Peyer's patch (tissue), 4 donors: ENCODE measurements at regions not wholly inside any gene's neighbourhood (a gene's known extent, or its start where the extent isn't known, plus 50 kb on each side); places are given as distances from the start of the nearest gene placed in this dataset.

ENCODE experiments used
- DNase-seq, 3 donors: peaks; one replicate each; pipeline ENCODE4 v3.0.0-alpha.2; 2017 to 2019
- H3K27ac ChIP-seq, 4 donors: fragments of 200-600 bp; sonication (generic); one replicate each; pipeline ENCODE4 v1.5.1; 2016 to 2019
- H3K27me3 ChIP-seq, 2 donors: fragments of 200-600 bp; sonication (generic); one replicate each; pipeline ENCODE4 v1.5.1; 2019
- H3K36me3 ChIP-seq, 3 donors: fragments of 200-600 bp; sonication (generic); one replicate each; pipeline ENCODE4 v1.5.1; 2016 to 2019
- H3K4me1 ChIP-seq, 4 donors: fragments of 200-600 bp; sonication (generic); one replicate each; pipeline ENCODE4 v1.5.1; 2016 to 2019
- H3K4me3 ChIP-seq, 4 donors: fragments of 200-600 bp; sonication (generic); 1 replicate in 3 of 4; 2 replicates in 1 of 4; pipeline ENCODE4 v1.5.1; 2016 to 2019; ENCODE audit warnings: mild to moderate bottlenecking in 1 of 4
- H3K9me3 ChIP-seq, 4 donors: fragments of 200-600 bp; sonication (generic); one replicate each; pipeline ENCODE4 v1.5.1; 2016 to 2019; ENCODE audit warnings: mild to moderate bottlenecking in 1 of 4
- POLR2A ChIP-seq, 2 donors: fragments of 450-650 bp; IDR thresholded peaks; one replicate each; pipeline ENCODE4 v1.5.1; 2017; ENCODE audit warnings: antibody characterized with exemption in 2 of 2, mild to moderate bottlenecking in 2 of 2, moderate library complexity in 2 of 2
- TF ChIP-seq, protein P1 (sequence below), 6 experiments: fragments of 450-650 bp in 4 of 6; fragments of 200-600 bp in 2 of 6; sonication (generic) in 1 of 6; IDR thresholded peaks; one replicate each; pipeline ENCODE4 v1.5.1; 2017 to 2019; ENCODE audit warnings: antibody characterized with exemption in 6 of 6, mild to moderate bottlenecking in 3 of 6, moderate library complexity in 1 of 6

DNA sequence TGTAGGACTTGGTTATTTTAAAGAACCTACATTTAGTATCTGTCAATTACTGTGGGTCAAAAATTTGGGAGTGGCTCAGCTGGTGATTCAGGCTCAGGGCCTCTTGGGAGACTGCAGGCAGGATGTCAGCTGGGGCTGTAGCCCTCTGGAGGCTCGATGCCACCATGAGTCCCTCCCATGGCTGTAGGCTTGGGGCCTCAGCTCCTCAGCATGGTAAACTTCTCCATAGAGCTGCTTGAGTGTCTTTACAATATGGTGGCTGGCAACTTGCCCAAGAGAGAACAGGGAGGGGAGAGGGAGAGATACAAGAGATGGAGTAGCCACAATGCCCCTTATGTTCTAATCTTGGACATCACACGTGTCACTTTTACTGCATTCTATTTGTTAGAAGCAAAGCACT is 470.4 kb downstream of the CDH26 start:
- no peaks in the 10 kb centered on the region for H3K27me3 ChIP-seq
- no peak for TF ChIP-seq POLR2A (IDR thresholded peaks at IDR 0.05)
- TF ChIP-seq, protein P1, sequence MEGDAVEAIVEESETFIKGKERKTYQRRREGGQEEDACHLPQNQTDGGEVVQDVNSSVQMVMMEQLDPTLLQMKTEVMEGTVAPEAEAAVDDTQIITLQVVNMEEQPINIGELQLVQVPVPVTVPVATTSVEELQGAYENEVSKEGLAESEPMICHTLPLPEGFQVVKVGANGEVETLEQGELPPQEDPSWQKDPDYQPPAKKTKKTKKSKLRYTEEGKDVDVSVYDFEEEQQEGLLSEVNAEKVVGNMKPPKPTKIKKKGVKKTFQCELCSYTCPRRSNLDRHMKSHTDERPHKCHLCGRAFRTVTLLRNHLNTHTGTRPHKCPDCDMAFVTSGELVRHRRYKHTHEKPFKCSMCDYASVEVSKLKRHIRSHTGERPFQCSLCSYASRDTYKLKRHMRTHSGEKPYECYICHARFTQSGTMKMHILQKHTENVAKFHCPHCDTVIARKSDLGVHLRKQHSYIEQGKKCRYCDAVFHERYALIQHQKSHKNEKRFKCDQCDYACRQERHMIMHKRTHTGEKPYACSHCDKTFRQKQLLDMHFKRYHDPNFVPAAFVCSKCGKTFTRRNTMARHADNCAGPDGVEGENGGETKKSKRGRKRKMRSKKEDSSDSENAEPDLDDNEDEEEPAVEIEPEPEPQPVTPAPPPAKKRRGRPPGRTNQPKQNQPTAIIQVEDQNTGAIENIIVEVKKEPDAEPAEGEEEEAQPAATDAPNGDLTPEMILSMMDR (IDR thresholded peaks at IDR 0.05): no peak
- no peak overlapping the region for H3K4me3 ChIP-seq
- no peak for DNase-seq
- H3K36me3 ChIP-seq: no peaks in the 10 kb centered on the region
- H3K27ac ChIP-seq: no peak overlapping the region
- no peaks in the 10 kb centered on the region for H3K4me1 ChIP-seq
- H3K9me3 ChIP-seq: no peaks in the 10 kb centered on the region

DNA sequence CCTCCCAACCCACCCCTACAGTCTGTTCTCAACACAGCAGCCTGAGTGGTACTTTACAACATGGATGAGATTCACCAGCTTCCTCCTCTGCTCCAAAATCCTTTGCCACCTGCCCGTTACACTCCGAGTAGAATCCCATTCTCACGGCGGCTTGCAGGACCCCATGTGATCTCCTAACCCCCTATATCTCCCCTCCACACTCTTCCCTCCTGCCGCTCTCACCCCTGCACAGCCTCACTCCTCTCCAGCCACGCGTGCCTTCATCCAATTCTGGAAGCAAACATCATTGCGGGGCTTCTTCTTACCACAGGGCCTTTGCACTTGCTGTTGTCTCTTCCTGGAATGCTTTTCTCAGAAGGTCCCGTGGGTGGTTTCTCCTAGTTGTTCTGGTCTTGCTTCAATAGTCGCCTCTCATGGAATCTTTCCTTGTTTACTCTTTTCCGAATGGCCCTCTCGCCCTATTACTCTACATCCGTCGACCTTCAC is 472.3 kb downstream of the CDH26 start:
- Histone ChIP-seq H3K27ac (no peak overlapping the region), H3K27me3 (no peaks in the 10 kb centered on the region), H3K36me3 (no peaks in the 10 kb centered on the region), H3K9me3 (no peaks in the 10 kb centered on the region), H3K4me3 (no peak overlapping the region), H3K4me1 (no peaks in the 10 kb centered on the region)
- DNase-seq: no peak
- TF ChIP-seq, protein P1 (IDR thresholded peaks at IDR 0.05): no peak
- TF ChIP-seq POLR2A (IDR thresholded peaks at IDR 0.05): no peak

DNA sequence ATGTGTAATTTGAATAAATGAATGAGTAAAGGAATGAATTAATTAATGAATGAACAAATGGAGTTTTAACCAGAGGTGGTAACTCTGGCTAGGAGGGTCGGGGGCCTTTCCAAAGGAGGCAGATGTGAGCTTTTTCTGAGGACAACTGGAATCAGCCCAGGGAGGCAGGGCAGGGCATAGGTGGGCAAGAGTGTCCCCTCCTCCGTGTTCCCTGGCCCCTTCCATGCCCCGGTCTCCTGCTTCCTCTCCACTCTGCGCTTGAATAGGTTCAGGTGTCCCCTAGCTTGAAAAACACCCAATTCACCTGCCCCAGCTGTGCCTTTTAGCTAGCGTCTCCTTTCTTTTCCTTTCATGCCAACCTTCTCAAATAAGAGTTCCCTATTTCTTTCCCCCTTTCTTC is 473.1 kb downstream of the CDH26 start:
- DNase-seq: no peak
- H3K36me3 ChIP-seq: no peaks in the 10 kb centered on the region
- no peak overlapping the region for H3K4me3 ChIP-seq
- H3K27ac ChIP-seq: no peak overlapping the region
- TF ChIP-seq, protein P1 (IDR thresholded peaks at IDR 0.05): no peak
- TF ChIP-seq POLR2A (IDR thresholded peaks at IDR 0.05): no peak
- H3K9me3 ChIP-seq: no peaks in the 10 kb centered on the region
- H3K4me1 ChIP-seq: no peaks in the 10 kb centered on the region
- H3K27me3 ChIP-seq: no peaks in the 10 kb centered on the region

DNA sequence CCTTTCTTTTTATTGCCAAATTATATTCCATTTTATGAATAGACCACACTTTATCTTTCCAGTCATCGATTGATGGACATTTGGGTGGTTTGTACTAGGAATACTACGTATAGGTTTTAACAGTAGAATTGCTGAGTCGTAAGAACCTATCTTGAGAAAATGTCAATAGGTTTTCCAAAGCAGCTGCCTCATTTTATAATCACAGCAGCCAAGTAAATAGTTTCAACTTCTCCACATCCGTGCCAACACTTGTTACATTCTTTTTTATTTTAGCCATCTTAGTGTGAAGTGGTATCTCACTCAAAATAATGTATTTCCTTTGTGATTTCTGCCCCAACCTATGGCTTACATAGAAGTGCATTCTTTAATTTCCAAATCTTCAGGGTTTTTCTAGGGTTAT is 479.2 kb downstream of the CDH26 start:
- Histone ChIP-seq H3K4me1 (no peaks in the 10 kb centered on the region), H3K27ac (no peak overlapping the region), H3K4me3 (no peak overlapping the region), H3K27me3 (no peaks in the 10 kb centered on the region), H3K36me3 (no peaks in the 10 kb centered on the region), H3K9me3 (no peaks in the 10 kb centered on the region)
- TF ChIP-seq, protein P1 (IDR thresholded peaks at IDR 0.05): no peak
- TF ChIP-seq POLR2A (IDR thresholded peaks at IDR 0.05): no peak
- DNase-seq: no peak

DNA sequence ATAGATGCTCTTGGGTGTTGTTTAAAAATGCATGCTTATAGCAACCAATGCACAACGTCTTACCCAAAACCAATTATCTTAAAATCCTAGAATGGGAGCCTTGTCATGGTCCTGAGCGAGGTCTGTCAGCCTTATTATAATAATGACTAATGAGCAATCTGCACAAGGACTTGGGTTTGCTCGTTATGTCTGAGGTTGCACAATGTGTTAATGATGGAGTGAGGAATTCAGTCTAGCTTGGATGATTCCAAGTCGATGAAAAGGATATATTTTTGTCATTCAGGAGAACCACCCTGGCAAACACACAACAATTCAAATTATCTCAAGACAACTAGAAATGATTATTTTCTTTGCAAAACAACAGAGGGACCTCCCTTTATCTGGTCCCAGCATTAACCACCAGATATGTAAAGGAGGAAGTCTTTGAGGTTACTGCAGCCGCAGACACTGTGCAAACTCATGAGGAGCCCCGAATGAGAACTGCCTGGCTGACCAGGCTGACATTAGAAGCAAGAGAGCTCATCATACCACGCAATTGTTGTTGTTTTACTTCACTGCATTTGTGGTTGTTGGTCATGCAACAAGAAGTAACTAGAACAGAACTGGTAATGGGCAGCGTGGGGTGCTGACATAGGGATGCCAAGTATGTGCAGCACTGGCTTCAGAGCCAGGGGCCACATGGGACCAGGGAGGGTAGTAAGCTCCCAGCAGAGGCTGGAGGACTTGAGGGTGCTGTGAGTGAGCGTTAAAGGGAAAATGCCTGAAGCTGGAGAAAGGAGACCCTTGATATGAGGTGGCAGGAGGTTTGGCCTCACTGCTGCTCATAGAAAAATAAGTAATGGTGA is 488.3 kb downstream of the CDH26 start:
- no peaks in the 10 kb centered on the region for H3K9me3 ChIP-seq
- H3K36me3 ChIP-seq: no peaks in the 10 kb centered on the region
- H3K4me3 ChIP-seq: no peak overlapping the region
- no peaks in the 10 kb centered on the region for H3K4me1 ChIP-seq
- TF ChIP-seq POLR2A (IDR thresholded peaks at IDR 0.05): no peak
- TF ChIP-seq, protein P1 (IDR thresholded peaks at IDR 0.05): no peak
- H3K27me3 ChIP-seq: no peaks in the 10 kb centered on the region
- DNase-seq: no peak
- no peak overlapping the region for H3K27ac ChIP-seq
